ENCODE measurements at regions not wholly inside any gene's neighbourhood (a gene's known extent, or its start where the extent isn't known, plus 50 kb on each side); places are given as distances from the start of the nearest gene placed in this dataset.
A peak's percentile ranks its signal among the peaks of the same experiment; 100 is the strongest.

GRCh38 chr1:83606416-83606955, 392.4 kb downstream of the TTLL7 start:
- Histone ChIP-seq H3K4me1 (ENCODE audit: control insufficient read depth in 2 of 3, insufficient read depth in 2 of 3, low read depth in 1 of 3, low read length in 3 of 3) (no peaks in the 10 kb centered on the region), H3K27ac (ENCODE audit: low read depth in 2 of 2, low read length in 2 of 2) (no peak overlapping the region), H3K4me3 (ENCODE audit: low read length in 3 of 3) (no peak overlapping the region), H3K27me3 (ENCODE audit: control insufficient read depth, insufficient read depth, low read length) (no peaks in the 10 kb centered on the region), H3K36me3 (ENCODE audit: control insufficient read depth in 2 of 3, insufficient read depth in 3 of 3, low read length in 3 of 3) (no peaks in the 10 kb centered on the region), H3K9ac (ENCODE audit: low read length in 3 of 3) (no peak overlapping the region), H3K9me3 (ENCODE audit: control insufficient read depth in 2 of 3, insufficient read depth in 1 of 3, low read length in 3 of 3) (no peaks in the 10 kb centered on the region)
- intact Hi-C loops (cut with DNase I): no loop called here
- DNase-seq (no peak), FAIRE-seq (no peak)
- no peak for TF ChIP-seq CTCF (IDR thresholded peaks at IDR 0.05; ENCODE audit: borderline replicate concordance, extremely low read depth, insufficient read depth)

GRCh38 chr1:83596331-83596730, 402.6 kb downstream of the TTLL7 start:
- Histone ChIP-seq H3K9me3 (ENCODE audit: control insufficient read depth in 2 of 3, insufficient read depth in 1 of 3, low read length in 3 of 3) (peaks cover 0 to 5% (median 0%) of the 10 kb centered on the region in 3 donors), H3K36me3 (ENCODE audit: control insufficient read depth in 2 of 3, insufficient read depth in 3 of 3, low read length in 3 of 3) (no peaks in the 10 kb centered on the region), H3K4me3 (ENCODE audit: low read length in 3 of 3) (no peak overlapping the region), H3K9ac (ENCODE audit: low read length in 3 of 3) (no peak overlapping the region), H3K27ac (ENCODE audit: low read depth in 2 of 2, low read length in 2 of 2) (no peak overlapping the region), H3K27me3 (ENCODE audit: control insufficient read depth, insufficient read depth, low read length) (no peaks in the 10 kb centered on the region), H3K4me1 (ENCODE audit: control insufficient read depth in 2 of 3, insufficient read depth in 2 of 3, low read depth in 1 of 3, low read length in 3 of 3) (no peaks in the 10 kb centered on the region)
- intact Hi-C loops (cut with DNase I): no loop called here
- FAIRE-seq: no peak
- no peak for TF ChIP-seq CTCF (IDR thresholded peaks at IDR 0.05; ENCODE audit: borderline replicate concordance, extremely low read depth, insufficient read depth)
- peak in 2 of 5 donors; percentile 19 to 48 for DNase-seq

- no peak for FAIRE-seq
- no peak for DNase-seq
- H3K9ac ChIP-seq (ENCODE audit: low read length in 3 of 3): no peak overlapping the region
- H3K4me1 ChIP-seq (ENCODE audit: control insufficient read depth in 2 of 3, insufficient read depth in 2 of 3, low read depth in 1 of 3, low read length in 3 of 3): no peaks in the 10 kb centered on the region
- intact Hi-C loops (cut with DNase I): no loop called here
- no peak overlapping the region for H3K27ac ChIP-seq (ENCODE audit: low read depth in 2 of 2, low read length in 2 of 2)
- H3K9me3 ChIP-seq (ENCODE audit: control insufficient read depth in 2 of 3, insufficient read depth in 1 of 3, low read length in 3 of 3): no peaks in the 10 kb centered on the region
- no peak for TF ChIP-seq CTCF (IDR thresholded peaks at IDR 0.05; ENCODE audit: borderline replicate concordance, extremely low read depth, insufficient read depth)
- H3K27me3 ChIP-seq (ENCODE audit: control insufficient read depth, insufficient read depth, low read length): no peaks in the 10 kb centered on the region
- H3K4me3 ChIP-seq (ENCODE audit: low read length in 3 of 3): no peak overlapping the region
- no peaks in the 10 kb centered on the region for H3K36me3 ChIP-seq (ENCODE audit: control insufficient read depth in 2 of 3, insufficient read depth in 3 of 3, low read length in 3 of 3)
Measured at GRCh38 chr1:83593073-83593472, 405.9 kb downstream of the TTLL7 start.

- no peak for DNase-seq
- Histone ChIP-seq H3K36me3 (ENCODE audit: control insufficient read depth in 2 of 3, insufficient read depth in 3 of 3, low read length in 3 of 3) (no peaks in the 10 kb centered on the region), H3K4me1 (ENCODE audit: control insufficient read depth in 2 of 3, insufficient read depth in 2 of 3, low read depth in 1 of 3, low read length in 3 of 3) (no peaks in the 10 kb centered on the region), H3K9ac (ENCODE audit: low read length in 3 of 3) (no peak overlapping the region), H3K27me3 (ENCODE audit: control insufficient read depth, insufficient read depth, low read length) (no peaks in the 10 kb centered on the region), H3K27ac (ENCODE audit: low read depth in 2 of 2, low read length in 2 of 2) (no peak overlapping the region), H3K9me3 (ENCODE audit: control insufficient read depth in 2 of 3, insufficient read depth in 1 of 3, low read length in 3 of 3) (no peaks in the 10 kb centered on the region), H3K4me3 (ENCODE audit: low read length in 3 of 3) (no peak overlapping the region)
- intact Hi-C loops (cut with DNase I): no loop called here
- no peak for FAIRE-seq
- TF ChIP-seq CTCF (IDR thresholded peaks at IDR 0.05; ENCODE audit: borderline replicate concordance, extremely low read depth, insufficient read depth): no peak
Measured at GRCh38 chr1:83588140-83588539, 410.8 kb downstream of the TTLL7 start.
